ENCODE measurements at regions not wholly inside any gene's neighbourhood (a gene's known extent, or its start where the extent isn't known, plus 50 kb on each side); places are given as distances from the start of the nearest gene placed in this dataset.

DNA sequence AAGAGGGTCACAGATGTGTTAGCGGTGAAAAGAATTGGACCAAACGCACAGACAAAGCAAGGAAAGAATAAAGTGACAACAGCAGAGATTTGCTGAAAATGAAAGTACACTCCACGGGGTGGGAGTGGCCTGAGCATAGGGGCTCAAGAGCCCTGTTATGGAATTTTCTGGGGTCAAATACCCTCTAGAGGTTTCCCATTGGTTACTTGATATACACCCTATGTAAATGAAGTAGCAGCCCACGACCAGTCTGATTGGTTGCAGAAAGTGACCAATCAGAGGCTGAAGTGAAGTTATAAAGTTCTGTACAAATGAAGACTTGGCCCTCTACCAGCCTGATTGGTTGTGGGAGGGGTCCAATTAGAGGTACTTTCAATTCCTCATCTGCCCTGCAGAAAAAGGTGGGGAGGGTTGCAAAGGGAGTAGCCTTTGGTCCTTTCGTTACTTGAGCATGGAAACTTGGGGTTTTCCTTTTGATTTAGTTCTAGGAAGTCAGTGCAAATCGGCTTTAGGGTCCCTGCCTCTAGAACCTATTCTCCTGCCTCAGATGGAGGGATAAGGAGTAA is 125.6 kb upstream of the PRPS1L1 start:
- ATAC-seq: no peak
- ChIA-PET POLR2A (no interaction called here), CTCF (ENCODE audit: low intra/inter-chr PET ratio, low total read pairs) (no interaction called here)
- no TSS peak for BruUV-seq (replicated peaks)
- H3K9ac ChIP-seq (ENCODE audit: insufficient read depth, low read depth, low read length): no peak overlapping the region
- in situ Hi-C loops (cut with HindIII; ENCODE audit: extremely low pct_ligation_motif_present, low pct_unique_long_range_greater_than_20kb): no loop called here
- no peaks in the 10 kb centered on the region for H3K79me2 ChIP-seq (ENCODE audit: insufficient read depth, low read length)
- TF ChIP-seq FOXK1 (CRISPR knock-in tag; IDR thresholded peaks at IDR 0.05; ENCODE audit: borderline replicate concordance, low read depth) (no peak), ZZZ3 (CRISPR knock-in tag; IDR thresholded peaks at IDR 0.05; ENCODE audit: borderline replicate concordance) (no peak), FOSL1 (CRISPR knock-in tag; IDR thresholded peaks at IDR 0.05; ENCODE audit: borderline replicate concordance) (no peak), KLF15 (CRISPR knock-in tag; IDR thresholded peaks at IDR 0.05; ENCODE audit: borderline replicate concordance) (no peak), TGIF2 (CRISPR knock-in tag; IDR thresholded peaks at IDR 0.05) (no peak), ZNF232 (CRISPR knock-in tag; IDR thresholded peaks at IDR 0.05; ENCODE audit: borderline replicate concordance) (no peak), NRL (CRISPR knock-in tag; IDR thresholded peaks at IDR 0.05; ENCODE audit: borderline replicate concordance) (no peak), ZFAT (CRISPR knock-in tag; conservative IDR thresholded peaks at IDR 0.05) (no peak), ZNF569 (CRISPR knock-in tag; IDR thresholded peaks at IDR 0.05; ENCODE audit: borderline replicate concordance) (no peak)
- TF ChIP-seq, protein P1, sequence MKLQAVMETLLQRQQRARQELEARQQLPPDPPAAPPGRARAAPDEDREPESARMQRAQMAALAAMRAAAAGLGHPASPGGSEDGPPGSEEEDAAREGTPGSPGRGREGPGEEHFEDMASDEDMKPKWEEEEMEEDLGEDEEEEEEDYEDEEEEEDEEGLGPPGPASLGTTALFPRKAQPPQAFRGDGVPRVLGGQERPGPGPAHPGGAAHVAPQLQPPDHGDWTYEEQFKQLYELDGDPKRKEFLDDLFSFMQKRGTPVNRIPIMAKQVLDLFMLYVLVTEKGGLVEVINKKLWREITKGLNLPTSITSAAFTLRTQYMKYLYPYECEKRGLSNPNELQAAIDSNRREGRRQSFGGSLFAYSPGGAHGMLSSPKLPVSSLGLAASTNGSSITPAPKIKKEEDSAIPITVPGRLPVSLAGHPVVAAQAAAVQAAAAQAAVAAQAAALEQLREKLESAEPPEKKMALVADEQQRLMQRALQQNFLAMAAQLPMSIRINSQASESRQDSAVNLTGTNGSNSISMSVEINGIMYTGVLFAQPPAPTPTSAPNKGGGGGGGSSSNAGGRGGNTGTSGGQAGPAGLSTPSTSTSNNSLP (IDR thresholded peaks at IDR 0.05; ENCODE audit: low read depth, low read length): no peak
- TF ChIP-seq, protein P2, sequence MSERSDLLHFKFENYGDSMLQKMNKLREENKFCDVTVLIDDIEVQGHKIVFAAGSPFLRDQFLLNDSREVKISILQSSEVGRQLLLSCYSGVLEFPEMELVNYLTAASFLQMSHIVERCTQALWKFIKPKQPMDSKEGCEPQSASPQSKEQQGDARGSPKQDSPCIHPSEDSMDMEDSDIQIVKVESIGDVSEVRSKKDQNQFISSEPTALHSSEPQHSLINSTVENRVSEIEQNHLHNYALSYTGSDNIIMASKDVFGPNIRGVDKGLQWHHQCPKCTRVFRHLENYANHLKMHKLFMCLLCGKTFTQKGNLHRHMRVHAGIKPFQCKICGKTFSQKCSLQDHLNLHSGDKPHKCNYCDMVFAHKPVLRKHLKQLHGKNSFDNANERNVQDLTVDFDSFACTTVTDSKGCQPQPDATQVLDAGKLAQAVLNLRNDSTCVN (CRISPR knock-in tag; IDR thresholded peaks at IDR 0.05; ENCODE audit: borderline replicate concordance): no peak
- TF ChIP-seq, protein P3, sequence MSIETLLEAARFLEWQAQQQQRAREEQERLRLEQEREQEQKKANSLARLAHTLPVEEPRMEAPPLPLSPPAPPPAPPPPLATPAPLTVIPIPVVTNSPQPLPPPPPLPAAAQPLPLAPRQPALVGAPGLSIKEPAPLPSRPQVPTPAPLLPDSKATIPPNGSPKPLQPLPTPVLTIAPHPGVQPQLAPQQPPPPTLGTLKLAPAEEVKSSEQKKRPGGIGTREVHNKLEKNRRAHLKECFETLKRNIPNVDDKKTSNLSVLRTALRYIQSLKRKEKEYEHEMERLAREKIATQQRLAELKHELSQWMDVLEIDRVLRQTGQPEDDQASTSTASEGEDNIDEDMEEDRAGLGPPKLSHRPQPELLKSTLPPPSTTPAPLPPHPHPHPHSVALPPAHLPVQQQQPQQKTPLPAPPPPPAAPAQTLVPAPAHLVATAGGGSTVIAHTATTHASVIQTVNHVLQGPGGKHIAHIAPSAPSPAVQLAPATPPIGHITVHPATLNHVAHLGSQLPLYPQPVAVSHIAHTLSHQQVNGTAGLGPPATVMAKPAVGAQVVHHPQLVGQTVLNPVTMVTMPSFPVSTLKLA (IDR thresholded peaks at IDR 0.05): no peak
- no peak overlapping the region for H3K27ac ChIP-seq (ENCODE audit: extremely low read length, insufficient read depth, low read length)
- no peaks in the 10 kb centered on the region for H3K4me1 ChIP-seq (ENCODE audit: insufficient read depth, low read length)
- H3K36me3 ChIP-seq (replicated peaks in 1 of 2; ENCODE audit: control insufficient read depth in 1 of 2, insufficient read depth in 2 of 2, low read length in 2 of 2): no peaks in the 10 kb centered on the region
- 32% methylated on average over 6 of the region's 6 CpGs for WGBS (ENCODE audit: low lambda C conversion rate)
- no peak overlapping the region for H3K4me2 ChIP-seq (ENCODE audit: low read depth, low read length)
- H3K27me3 ChIP-seq (ENCODE audit: control insufficient read depth in 1 of 2, insufficient read depth in 2 of 2, low read length in 2 of 2): no peaks in the 10 kb centered on the region
- no peak for DNase-seq (ENCODE audit: low spot score)
- FAIRE-seq: no peak
- H3K9me3 ChIP-seq (ENCODE audit: low read length): no peaks in the 10 kb centered on the region
- intact Hi-C loops (cut with micrococcal nuclease; ENCODE audit: unreplicated experiment): no loop called here
- H3K4me3 ChIP-seq (replicated peaks in 1 of 3; ENCODE audit: insufficient read depth in 1 of 3, low read depth in 2 of 3, low read length in 3 of 3): no peak overlapping the region
- no peak overlapping the region for H2AFZ ChIP-seq (ENCODE audit: low read length)
- no peaks in the 10 kb centered on the region for H4K20me1 ChIP-seq (ENCODE audit: insufficient read depth, low read length)
